ENCODE measurements at regions not wholly inside any gene's neighbourhood (a gene's known extent, or its start where the extent isn't known, plus 50 kb on each side); places are given as distances from the start of the nearest gene placed in this dataset.

- TF ChIP-seq CTCF (IDR thresholded peaks at IDR 0.05; ENCODE audit: low read depth, low read length, missing input control) (no peak), MAX (IDR thresholded peaks at IDR 0.05) (no peak), RAD21 (IDR thresholded peaks at IDR 0.05) (no peak)
Measured at GRCh38 chr4:129917651-129918050, 821.7 kb downstream of the C4orf33 start.
